ENCODE measurements at regions not wholly inside any gene's neighbourhood (a gene's known extent, or its start where the extent isn't known, plus 50 kb on each side); places are given as distances from the start of the nearest gene placed in this dataset.

GRCh38 chr3:75863130-75863529 lies 77.8 kb upstream of the ZNF717 start:
- TF ChIP-seq FOXP2 (optimal IDR thresholded peaks at IDR 0.05; ENCODE audit: borderline replicate concordance, extremely low read depth, extremely low read length, insufficient read depth) (no peak), SIN3A (IDR thresholded peaks at IDR 0.05; ENCODE audit: borderline replicate concordance, insufficient read depth, low read length) (no peak), POLR2AphosphoS5 (IDR thresholded peaks at IDR 0.05; ENCODE audit: low read depth, low read length) (no peak), REST (IDR thresholded peaks at IDR 0.05; ENCODE audit: insufficient read depth in 1 of 2, low read depth in 2 of 2, low read length in 2 of 2) (no peak), TAF1 (IDR thresholded peaks at IDR 0.05; ENCODE audit: borderline replicate concordance, insufficient read depth, low read length) (no peak)

GRCh38 chr3:75863878-75864277 lies 78.5 kb upstream of the ZNF717 start:
- TF ChIP-seq TAF1 (IDR thresholded peaks at IDR 0.05; ENCODE audit: borderline replicate concordance, insufficient read depth, low read length) (no peak), REST (IDR thresholded peaks at IDR 0.05; ENCODE audit: insufficient read depth in 1 of 2, low read depth in 2 of 2, low read length in 2 of 2) (no peak), POLR2AphosphoS5 (IDR thresholded peaks at IDR 0.05; ENCODE audit: low read depth, low read length) (no peak), SIN3A (IDR thresholded peaks at IDR 0.05; ENCODE audit: borderline replicate concordance, insufficient read depth, low read length) (no peak), FOXP2 (optimal IDR thresholded peaks at IDR 0.05; ENCODE audit: borderline replicate concordance, extremely low read depth, extremely low read length, insufficient read depth) (no peak)

GRCh38 chr3:75886971-75887526 lies 101.7 kb upstream of the ZNF717 start:
- TF ChIP-seq SIN3A (IDR thresholded peaks at IDR 0.05; ENCODE audit: borderline replicate concordance, insufficient read depth, low read length) (no peak), POLR2AphosphoS5 (IDR thresholded peaks at IDR 0.05; ENCODE audit: low read depth, low read length) (no peak), FOXP2 (optimal IDR thresholded peaks at IDR 0.05; ENCODE audit: borderline replicate concordance, extremely low read depth, extremely low read length, insufficient read depth) (no peak), REST (IDR thresholded peaks at IDR 0.05; ENCODE audit: insufficient read depth in 1 of 2, low read depth in 2 of 2, low read length in 2 of 2) (no peak), TAF1 (IDR thresholded peaks at IDR 0.05; ENCODE audit: borderline replicate concordance, insufficient read depth, low read length) (no peak)

DNA sequence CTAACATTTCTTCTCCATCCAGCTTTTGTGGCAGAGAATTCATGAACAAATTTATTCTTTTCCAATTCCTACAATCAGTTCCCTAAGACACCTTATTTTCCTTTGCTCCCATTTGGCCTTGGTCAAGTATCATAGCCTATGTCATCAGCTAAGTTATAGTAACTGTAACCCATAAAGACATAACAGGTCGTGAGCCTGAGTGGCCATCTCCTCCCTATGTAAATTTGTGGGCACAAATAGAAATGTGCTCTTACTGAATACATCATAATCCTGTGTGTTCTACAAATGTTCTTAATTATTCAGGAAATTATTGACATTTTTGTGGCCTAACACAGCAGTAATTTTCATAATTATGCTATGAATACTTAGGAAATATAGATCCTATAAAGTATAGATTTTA lies 108.9 kb upstream of the ZNF717 start:
- TF ChIP-seq SIN3A (IDR thresholded peaks at IDR 0.05; ENCODE audit: borderline replicate concordance, insufficient read depth, low read length) = no peak

DNA sequence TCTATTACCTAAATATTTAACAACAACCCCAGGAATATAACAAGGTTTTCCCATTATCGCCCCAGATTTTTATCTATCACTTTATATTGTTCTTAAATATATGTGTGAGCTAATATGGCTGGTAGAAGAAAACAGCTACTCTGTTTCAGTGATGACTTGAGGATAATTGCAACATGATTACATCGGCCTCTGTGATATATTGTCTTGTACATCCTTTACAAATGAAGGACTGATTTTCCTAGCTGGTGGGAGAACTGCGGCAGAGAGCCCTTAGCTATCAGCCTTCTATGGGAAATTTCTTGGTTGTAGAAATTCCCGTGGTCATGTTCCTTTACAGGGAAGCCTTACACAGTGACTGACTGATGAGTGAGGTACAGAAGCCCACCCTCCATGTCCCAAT lies 110.9 kb upstream of the ZNF717 start:
- TF ChIP-seq TAF1 (IDR thresholded peaks at IDR 0.05; ENCODE audit: borderline replicate concordance, insufficient read depth, low read length) = no peak
- no peak for TF ChIP-seq REST (IDR thresholded peaks at IDR 0.05; ENCODE audit: insufficient read depth in 1 of 2, low read depth in 2 of 2, low read length in 2 of 2)
- no peak for TF ChIP-seq SIN3A (IDR thresholded peaks at IDR 0.05; ENCODE audit: borderline replicate concordance, insufficient read depth, low read length)
- TF ChIP-seq FOXP2 (optimal IDR thresholded peaks at IDR 0.05; ENCODE audit: borderline replicate concordance, extremely low read depth, extremely low read length, insufficient read depth) = no peak
- TF ChIP-seq POLR2AphosphoS5 (IDR thresholded peaks at IDR 0.05; ENCODE audit: low read depth, low read length) = no peak
